NCI-H1417 (cell line): ENCODE measurements at regions not wholly inside any gene's neighbourhood (a gene's known extent, or its start where the extent isn't known, plus 50 kb on each side); places are given as distances from the start of the nearest gene placed in this dataset.
A peak's percentile ranks its signal among the peaks of the same experiment; 100 is the strongest.
"Not testable (repeated sequence)": the region's sequence is repeated elsewhere in the genome, so short reads cannot be mapped to it uniquely, and the experiment has no call there.

Source experiments
- DNase-seq, 3 experiments: peaks; one replicate each; lab custom pipeline; 2025; lab: John Stamatoyannopoulos, UW

DNA sequence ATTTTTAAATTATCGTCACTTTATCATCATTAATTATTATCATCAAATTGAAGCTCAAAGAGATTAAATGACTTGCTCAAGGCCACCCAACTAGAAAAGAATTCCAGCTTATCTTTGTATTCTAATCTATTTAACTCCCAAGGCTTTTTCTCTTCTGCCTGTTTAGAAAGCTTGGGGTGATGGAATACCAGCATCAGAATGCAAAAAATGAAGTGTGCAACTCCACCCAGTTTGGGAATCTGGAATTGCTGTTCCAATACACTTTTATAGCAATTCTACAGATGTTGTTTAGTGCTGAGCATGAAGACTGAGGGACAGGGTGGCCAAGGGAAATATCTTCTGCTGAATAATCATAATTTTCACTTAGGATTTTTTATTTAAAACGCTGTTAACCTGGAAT lies 97.2 kb upstream of the FIBIN start:
- no peak for DNase-seq

DNA sequence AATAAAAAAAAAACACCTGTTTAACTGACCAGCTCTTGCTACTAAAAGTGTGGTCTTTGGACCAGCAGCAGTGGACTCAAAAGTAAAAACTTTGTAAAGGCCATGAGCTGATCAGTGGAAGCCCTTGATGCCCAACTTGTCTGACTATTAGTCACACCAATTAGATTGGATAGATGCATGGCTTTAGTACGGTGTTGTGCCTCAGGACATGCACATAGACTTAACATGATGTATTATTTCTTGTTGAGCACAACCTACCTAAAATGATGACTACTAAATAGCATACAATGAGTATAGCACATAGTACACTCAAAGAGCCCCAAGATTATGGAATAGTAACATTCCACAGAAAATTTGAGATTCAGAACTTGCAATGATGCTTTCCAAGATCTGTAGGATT lies 95.1 kb upstream of the FIBIN start:
- DNase-seq, result no peak

DNA sequence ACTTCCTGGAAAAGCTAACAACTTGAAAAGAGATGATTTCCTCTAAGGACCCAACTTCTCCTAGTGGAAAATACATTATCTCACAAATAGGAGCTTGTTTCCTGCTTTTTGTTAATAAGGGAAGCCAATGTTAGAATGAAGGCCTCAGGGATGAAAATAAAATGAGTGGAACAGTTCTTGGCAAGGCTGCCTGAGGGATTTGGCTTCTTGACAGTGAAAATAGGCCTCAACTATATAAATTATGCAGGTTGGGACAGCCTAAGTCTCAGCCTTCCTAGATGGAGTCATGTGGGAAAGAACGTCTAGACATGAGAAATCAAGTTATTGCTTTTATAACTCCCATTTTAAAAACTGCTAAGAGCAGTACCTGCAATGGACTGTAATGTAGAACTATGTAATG lies 92.8 kb upstream of the FIBIN start:
- no peak for DNase-seq

DNA sequence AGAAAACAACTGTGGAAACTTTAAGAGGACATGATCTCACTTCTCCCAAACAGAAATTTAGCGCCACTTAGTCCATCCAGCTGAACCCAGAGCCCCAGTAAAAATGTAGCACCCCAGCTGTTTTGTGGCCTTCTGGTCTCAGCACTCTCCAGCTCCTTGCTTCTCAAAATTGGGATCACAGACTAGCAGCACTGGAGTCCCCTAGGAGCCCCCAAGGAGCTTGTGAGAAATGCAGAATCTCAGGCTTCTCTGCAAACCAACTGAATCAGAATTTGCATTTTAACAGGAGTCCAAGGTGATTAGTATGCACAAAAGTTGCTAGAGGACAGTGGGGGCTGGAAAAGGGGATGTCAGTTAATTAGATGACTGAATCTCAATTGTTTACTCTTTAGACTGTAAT lies 89.8 kb upstream of the FIBIN start:
- no peak for DNase-seq

DNA sequence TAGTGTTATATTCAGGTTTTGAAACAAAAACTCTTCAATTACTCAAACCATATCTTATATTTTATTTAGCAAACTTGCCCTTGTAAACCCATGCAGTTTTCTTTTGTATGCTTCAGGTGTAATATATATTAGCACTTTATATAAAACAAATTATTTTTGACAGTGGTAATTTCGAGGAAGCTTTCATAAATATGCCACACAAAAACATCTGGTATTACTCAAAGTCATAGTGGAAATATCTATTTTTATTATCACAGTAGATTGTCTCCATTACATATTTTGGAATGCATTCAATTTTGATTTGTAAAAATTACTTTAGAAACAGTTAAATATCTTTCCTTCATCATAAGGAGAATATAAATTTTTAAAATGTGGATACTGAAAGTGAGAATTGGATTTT lies 89.1 kb upstream of the FIBIN start:
- DNase-seq, result no peak

DNA sequence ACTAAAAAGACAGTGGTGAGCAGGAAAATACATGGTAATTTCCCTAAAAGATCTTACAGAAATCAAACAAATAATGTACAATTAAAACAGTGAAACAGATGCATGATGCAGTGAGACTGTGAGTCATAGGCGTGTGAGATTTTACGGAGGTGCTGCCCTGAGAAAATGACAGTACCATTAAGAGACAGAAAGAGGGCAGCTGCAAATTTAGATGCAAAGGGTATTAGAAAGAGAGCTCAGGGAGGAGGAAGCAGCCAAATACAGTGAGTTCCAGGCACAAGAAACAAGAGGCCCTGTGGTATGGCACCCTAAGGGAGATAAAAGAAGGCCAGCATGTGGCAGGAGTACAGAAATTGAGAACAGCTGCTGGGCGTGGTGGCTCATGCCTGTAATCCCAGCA lies 88.5 kb upstream of the FIBIN start:
- peak in 1 of 3 experiments; percentile 4 for DNase-seq

DNA sequence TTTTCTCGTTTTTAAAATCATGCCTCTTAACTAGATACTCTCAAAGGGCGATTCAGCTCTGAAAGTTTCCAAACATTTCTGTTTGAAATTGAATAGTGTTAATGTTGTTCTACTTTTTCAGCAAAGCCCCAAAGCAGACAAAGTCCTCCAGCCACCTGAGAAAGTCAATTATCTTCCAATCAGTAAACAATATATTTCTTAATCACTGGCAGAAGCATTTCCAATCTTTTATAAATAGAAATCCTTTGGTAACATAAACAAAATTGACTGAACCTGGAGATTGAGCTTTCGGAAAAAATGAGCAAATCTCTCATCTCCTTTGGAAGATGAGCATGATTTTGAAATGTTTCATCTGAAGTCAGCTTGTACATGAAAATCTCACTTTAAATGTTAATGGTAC lies 84.4 kb upstream of the FIBIN start:
- no peak for DNase-seq

DNA sequence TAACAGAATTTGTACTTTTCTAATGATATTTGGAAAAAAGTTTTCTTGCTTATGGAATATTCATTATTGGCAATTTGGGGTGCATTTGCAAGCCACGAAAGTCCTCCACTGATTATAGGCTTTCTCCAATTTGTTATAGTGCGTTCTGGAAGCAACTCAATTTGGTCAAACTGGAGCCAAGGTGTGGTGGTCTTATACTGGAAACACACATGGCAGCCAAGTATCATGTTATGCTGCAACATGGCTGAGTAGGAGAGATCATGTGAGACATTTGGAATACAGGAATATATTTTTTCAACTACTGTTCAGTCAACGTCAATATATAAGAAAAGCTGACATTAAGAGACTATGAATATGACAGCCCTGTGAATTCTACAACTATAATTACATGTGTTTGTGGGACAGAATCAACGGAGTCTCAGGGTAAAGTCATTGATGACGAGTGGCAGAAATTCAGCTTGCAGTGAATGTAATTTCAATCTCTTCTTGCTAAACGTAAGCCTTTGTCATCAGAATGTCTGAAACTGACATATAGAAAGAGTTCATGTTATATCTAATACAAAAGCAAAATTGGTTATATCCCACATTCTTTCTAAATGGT lies 83.8 kb upstream of the FIBIN start:
- no peak for DNase-seq

DNA sequence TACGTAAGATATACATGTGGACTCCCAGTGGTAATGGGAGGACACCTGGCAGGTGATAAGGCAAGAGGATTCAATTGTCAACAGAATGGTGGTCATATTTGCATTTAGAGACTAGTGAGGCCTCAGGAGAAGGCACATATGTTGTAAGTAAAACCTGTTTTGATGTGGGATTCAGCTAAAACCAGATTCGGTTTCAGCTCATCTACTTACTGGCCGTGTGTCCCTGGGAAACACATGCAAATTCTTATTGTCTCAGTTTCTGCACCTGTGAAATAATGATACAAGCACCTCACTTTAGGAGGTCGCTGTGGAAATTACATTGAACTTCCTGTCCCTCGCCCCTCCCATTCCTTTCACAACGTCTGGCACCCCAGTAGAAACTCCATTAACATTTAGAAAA lies 78.9 kb upstream of the FIBIN start:
- no peak for DNase-seq

DNA sequence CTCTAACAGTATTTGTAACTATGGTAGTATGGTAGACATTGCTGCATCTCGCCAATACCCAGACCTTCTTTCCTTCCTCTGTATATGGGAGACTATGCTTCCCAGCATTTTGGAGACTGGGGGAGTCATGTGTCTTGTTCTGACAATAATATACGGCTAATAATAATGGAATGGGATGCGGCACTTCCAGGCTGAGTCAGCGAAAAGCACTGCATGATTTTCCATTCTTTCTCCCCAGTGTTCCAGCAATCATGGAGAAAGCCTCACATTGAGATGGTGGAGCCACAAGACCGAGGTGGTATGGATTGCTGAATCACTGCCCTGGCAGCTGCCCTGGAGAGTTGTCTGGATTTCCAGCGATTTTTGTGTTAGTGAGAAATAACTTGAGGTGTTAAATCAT lies 77.1 kb upstream of the FIBIN start:
- DNase-seq, result no peak

DNA sequence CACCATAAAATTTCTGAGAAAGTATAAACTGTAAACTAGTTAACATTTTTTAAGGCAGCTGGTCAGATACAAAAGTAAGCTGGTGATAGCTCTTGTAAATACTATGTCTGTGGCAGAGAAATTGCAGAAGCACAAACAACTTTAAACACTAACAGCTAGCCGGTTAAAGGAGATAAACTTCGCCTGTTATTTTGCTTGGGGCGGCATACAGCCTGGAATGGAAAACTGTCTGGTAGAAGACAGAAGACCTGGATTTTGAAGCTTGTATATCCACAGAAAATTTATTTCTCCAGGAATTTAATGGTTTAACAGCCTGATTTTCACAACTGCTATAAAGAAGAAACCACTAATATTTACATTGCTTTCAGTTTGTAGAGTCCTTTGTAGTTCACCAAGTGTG lies 65.3 kb upstream of the FIBIN start:
- no peak for DNase-seq

DNA sequence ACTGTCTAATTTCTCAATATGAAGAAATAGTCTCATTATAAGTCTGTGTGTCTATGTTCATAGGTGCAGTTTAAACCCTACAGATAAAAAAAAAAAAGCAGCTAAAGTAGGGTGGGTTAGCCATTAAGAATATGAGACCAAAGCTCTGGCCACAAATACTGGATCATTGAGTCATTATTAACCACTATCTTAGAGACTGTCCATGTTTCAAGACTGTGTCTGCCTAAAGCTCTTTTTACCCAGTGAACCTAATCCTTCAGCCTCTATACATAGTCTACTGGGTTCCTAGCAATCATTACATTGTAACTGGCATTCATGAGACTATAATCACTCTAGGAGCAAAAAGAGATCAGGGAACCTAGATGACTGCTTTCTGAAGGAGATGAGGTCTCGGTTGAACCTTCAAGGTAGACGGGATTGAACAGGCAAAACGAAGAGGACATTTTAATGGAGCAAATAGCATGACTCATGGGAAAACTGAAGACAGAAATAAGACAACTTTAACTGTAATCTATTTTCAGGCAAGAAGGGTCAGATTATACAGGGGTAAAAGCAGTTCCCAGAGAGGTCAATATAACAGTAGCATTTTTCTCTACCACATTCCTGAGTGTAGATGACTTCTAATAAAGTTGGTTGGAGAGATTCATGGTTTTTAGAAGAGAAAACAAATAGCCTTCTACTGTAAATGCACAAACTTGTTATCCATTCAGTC lies 64.0 kb upstream of the FIBIN start:
- DNase-seq, result no peak

DNA sequence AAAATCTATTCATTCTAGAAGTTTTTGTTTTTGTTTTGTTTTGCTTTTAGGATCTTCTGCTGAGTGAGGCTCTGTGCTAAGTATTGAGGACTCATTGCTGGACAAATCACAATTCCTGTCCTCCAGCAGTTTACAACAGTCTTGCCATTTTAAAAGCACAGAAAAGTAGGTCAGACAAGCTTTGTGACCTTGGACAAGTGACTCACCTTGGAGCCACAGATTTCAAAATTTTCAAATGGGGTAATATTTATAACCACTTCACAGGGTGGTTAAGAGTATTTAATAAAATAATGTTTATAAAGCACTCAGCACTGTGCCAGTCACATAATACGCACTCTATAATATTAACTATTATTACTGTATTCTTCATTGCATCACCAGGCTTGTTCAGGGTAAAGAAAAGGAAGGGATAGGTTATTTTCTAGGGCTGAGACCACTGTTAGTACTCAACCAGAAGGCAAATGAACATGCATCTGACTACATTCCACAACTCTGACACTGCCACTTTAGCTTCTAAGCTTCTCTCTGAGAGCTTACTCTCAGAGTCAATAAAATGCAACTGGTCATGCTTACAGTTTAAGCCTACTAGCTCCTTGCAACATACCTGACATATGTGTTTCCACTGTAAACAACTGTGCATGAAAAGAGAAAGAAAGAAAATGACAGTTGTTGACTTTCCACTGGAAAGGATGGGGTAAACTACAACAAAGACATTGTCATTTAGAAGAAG lies 63.2 kb upstream of the FIBIN start:
- no peak for DNase-seq

DNA sequence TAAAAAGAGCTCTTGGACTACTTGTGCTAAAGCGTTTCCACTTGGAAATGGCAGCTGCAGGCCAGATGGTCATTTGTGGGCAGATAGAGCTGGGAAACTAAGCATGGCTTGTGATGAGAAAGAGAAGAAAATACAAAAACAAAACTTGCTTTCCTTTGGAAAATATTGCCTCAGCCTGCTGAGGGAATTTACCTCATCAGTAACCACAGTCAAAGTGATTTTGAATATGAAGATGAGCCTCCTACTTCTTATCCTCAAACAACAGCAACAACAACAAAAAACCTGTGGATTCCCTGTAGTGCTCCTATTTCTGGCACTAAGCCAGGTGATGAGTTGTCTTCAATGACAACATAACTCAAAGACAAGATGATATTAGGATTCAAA lies 62.7 kb upstream of the FIBIN start:
- DNase-seq, result peak in 1 of 3 experiments; percentile 40

DNA sequence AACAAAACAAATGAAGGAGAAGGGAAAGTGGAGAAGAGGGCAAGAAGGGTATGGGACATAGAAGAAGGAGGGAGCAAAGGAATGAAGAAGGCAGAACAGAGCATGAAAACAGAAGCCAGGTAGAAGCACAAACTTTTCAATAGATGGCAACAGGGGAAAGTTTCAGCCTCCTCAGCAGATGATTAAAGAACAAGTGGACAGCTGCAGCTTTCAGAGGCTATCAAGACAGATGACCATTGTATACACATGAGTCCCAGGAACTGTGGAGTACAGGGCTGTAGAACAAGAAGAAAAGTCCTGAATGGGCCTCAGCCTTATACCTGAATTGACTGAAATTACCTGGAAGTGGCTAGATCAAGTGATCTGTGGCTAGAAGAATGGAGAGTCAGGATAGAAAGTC lies 62.0 kb upstream of the FIBIN start:
- DNase-seq, result no peak

DNA sequence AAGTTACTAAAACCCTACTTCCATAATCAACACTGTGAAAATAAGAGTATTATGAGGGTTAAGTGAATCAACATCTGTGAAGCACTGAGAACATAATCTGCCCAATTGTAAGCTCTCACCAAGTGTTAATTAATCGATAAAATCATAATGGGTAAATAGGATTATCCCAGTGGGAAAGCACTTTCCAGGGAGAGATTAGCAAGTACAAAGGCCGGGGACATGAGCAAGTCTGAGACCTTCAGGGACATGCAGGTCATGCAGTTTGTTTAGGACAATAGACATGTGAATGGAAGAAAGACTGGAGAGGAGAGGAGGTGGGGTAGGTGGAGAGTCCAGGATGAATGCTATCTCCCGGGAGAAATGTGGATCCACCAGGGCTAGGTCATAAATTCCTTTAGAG lies 57.8 kb upstream of the FIBIN start:
- peak in 1 of 3 experiments; percentile 54 for DNase-seq

DNA sequence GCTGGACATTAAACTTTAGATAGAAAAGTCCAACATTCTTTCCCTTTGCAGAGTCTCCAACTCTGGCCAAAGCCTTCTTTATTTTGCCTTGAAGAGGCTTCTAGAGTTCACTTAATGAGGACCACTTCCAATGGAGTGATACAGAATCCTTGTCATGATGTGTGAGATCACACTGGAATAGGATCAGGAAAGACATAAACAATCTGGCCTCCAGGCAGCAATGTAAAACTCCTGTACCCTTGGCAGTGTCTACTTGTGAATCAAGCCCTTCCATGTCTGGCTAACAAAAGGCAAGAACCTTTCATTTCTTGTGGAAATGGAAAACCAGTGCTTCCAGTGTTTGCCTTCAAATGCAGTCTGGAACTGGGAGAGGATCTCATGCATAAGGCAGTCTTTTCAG lies 56.5 kb upstream of the FIBIN start:
- no peak for DNase-seq

DNA sequence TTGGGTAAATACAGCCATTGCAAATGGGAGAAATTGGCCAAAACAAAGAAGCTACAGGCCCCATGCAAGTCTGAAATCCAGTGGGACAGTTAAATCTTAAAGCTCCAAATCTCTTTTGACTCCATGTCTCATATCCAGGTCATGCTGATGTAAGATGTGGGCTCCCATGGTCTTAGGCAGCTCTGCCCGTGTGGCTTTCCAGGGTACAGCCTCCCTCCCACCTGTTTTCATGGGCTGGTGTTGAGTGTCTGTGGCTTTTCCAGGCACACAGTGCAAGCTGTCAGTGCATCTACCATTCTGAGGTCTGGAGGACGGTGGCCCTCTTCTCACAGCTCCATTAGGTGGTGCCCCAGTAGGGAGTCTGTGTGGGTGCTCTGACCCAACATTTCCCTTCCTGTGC lies 53.4 kb upstream of the FIBIN start:
- DNase-seq, result not testable (repeated sequence)

DNA sequence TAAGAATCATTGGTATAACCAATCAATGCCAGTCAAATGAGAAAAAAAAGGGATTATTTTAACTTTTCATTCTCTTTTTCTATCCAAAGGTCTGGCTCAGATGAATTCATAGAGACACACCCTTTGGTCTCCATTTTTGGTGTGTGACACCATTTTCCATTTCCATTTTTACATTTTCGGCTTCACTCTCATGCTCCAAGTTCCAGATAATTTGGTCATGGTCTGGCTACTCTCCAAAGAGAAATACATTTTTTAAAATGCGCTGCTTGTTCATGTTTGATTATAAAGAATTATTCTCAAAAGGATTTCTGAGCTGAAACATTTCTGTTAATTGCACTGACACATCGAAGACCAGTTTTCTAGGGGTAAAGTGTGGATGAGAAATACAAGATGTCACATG lies 51.6 kb upstream of the FIBIN start:
- DNase-seq, result no peak

DNA sequence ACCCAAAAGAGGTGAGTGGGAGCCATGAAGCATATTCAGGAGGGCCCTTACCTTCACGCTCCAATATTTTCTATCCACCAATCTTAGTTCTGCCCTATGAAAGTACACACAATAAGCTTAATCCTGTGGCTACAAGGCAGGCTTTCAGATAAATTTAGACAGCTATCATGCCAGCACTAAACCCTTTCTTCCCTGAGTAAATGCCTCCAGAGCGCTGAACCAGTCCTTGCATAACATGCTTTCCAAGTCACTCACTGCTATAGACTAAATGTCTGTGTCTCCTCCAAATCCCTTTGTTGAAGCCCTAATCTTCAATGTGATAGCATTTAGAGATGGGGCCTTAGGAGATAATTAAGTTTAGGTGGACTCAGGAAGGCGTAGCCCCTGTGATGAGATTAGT lies 50.3 kb upstream of the FIBIN start:
- no peak for DNase-seq
